ENCODE measurements at regions not wholly inside any gene's neighbourhood (a gene's known extent, or its start where the extent isn't known, plus 50 kb on each side); places are given as distances from the start of the nearest gene placed in this dataset.

GRCh38 chr22:34622602-34623001, 443.4 kb upstream of the ISX start:
- no peak for TF ChIP-seq CTCF (IDR thresholded peaks at IDR 0.05)
- TF ChIP-seq POLR2A (IDR thresholded peaks at IDR 0.05), result no peak

Data from testis (tissue), 2 donors.